GM12874 (cell line): ENCODE measurements at regions not wholly inside any gene's neighbourhood (a gene's known extent, or its start where the extent isn't known, plus 50 kb on each side); places are given as distances from the start of the nearest gene placed in this dataset.

ENCODE experiments used
- TF ChIP-seq, protein P1 (sequence below): IDR thresholded peaks from 2 replicates; pipeline ENCODE4 v1.5.1; 2011; ENCODE audit warnings: low read depth, mild to moderate bottlenecking, control low read depth, low read length, moderate library complexity; ENCODE audit not compliant: insufficient read depth

- TF ChIP-seq, protein P1, sequence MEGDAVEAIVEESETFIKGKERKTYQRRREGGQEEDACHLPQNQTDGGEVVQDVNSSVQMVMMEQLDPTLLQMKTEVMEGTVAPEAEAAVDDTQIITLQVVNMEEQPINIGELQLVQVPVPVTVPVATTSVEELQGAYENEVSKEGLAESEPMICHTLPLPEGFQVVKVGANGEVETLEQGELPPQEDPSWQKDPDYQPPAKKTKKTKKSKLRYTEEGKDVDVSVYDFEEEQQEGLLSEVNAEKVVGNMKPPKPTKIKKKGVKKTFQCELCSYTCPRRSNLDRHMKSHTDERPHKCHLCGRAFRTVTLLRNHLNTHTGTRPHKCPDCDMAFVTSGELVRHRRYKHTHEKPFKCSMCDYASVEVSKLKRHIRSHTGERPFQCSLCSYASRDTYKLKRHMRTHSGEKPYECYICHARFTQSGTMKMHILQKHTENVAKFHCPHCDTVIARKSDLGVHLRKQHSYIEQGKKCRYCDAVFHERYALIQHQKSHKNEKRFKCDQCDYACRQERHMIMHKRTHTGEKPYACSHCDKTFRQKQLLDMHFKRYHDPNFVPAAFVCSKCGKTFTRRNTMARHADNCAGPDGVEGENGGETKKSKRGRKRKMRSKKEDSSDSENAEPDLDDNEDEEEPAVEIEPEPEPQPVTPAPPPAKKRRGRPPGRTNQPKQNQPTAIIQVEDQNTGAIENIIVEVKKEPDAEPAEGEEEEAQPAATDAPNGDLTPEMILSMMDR = no peak
These were observed 130.9 kb upstream of the RASA1 start for GRCh38 chr5:87136733-87137132.

- TF ChIP-seq, protein P1 = no peak
These were observed 130.4 kb upstream of the RASA1 start for GRCh38 chr5:87137283-87137682.

DNA sequence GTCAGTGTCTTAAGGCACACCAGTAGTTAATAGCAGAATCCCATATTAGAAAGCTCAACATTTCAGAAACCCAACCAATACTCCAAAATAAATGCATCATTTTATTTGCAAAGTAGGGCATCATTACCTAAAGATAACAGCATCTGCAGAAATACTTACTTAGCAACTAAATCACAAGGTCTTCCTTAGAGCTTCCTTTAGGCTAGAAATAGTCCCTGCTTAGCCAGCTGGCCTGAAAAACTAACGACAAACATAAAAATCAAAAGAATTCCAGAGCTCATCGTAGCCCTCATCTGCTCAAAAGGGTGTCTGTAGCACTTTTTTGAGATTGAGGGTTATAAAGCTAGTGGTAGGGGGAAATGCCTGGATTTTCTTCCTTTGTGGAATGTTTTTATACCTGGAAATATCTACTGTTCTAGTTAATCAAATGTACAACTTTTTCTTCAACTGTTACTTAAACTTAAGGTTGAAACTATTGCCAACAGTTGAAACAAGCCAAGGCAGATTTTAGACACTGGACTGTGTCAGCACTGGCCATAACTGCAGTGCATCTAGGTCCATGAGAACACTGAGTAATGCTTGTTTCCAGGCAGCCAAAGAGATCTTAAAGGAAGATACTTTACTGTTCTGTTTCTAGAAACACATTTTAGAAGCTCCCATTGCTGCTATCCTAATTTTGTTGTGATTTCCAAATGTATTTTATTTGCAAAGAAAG, 129.4 kb upstream of the RASA1 start:
- TF ChIP-seq, protein P1 = no peak

DNA sequence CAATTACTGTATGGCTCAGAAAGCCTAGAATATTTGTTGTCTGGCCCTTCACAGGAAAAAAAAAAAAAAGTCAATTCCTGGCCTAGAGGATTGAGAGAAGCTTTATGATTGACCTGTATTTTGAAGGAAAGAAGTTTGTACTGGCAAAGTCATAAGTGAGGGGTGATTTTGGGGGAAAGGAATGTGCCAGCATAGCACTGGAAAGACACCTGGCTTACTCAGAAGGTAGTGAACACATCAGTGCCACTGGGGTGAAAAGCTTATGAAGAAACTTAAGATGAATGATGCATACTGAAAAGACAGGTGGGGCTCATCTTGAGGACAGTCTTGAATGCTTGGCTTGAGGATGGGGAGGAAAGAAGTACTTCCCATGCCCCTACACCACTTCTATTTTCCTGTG, 127.9 kb upstream of the RASA1 start:
- TF ChIP-seq, protein P1 = no peak

DNA sequence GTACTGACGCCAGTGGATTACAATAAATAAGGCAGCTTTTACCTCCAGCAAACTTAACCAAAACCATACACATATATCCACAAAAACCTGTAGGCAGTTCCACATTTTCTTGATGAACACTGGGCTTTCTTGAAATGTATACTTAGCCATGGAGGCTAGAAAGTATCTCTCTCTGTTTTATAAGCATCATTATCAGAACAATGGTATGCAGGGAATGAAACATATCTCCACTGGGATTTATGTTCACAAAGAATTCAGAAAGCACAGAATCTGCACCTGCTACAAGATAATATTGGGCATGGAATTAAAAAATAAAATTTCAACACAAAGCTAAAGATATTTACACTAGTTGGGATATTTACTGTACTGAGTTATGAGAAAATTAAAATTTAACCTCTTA, 126.1 kb upstream of the RASA1 start:
- TF ChIP-seq, protein P1 = no peak

DNA sequence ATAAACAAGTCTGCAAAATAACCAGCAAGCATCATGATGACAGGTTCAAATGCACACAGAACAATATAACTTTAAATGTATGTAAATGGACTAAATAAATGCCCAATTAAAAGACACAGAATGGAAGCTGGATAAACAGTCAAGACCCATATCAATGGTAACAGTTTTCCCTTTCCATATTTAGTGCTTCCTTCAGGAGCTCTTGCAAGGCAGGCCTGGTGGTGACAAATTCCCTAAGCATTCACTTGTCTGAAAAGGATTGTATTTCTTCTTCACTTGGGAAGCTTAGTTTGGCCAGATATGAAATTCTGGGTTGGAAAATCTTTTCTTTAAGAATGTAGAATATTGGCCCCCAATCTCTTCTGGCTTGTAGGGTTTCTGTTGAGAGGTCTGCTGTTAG, 120.2 kb upstream of the RASA1 start:
- TF ChIP-seq, protein P1 = no peak

DNA sequence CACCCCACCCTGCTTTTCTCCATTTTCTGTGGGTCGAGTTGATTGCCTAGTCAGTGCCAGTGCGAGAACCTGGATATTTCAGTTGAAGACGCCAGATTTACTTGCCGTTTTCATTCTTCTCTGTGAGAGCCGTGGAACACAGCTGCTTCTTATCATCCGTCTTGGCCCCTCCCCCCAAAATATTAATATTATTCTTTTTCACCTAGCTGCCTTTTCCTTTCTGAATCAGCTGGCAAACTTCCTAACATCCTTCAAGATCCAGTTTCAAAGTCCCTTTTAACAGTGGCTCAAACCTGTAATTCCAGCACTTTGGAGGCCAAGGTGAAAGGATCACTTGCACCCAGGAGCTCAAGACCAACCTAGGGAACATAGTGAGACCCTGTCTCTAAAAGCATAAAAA, 117.1 kb upstream of the RASA1 start:
- TF ChIP-seq, protein P1 = no peak
